ENCODE measurements at regions not wholly inside any gene's neighbourhood (a gene's known extent, or its start where the extent isn't known, plus 50 kb on each side); places are given as distances from the start of the nearest gene placed in this dataset.

- no peak for TF ChIP-seq POLR2A (IDR thresholded peaks at IDR 0.05)
- TF ChIP-seq CTCF (IDR thresholded peaks at IDR 0.05): no peak
- TF ChIP-seq EP300 (IDR thresholded peaks at IDR 0.05): no peak
Measured at GRCh38 chr9:27653246-27653645, 80.0 kb upstream of the C9orf72 start.

All from ovary (tissue), 3 donors.